GM18505 (cell line): ENCODE measurements at regions not wholly inside any gene's neighbourhood (a gene's known extent, or its start where the extent isn't known, plus 50 kb on each side); places are given as distances from the start of the nearest gene placed in this dataset.

ENCODE experiments used
- ATAC-seq: cut with Tn5 transposase; IDR thresholded peaks from one replicate; pipeline ENCODE4 v1.9.1; 2021; ENCODE audit not compliant: unreplicated experiment
- POLR2A ChIP-seq: IDR thresholded peaks from 4 replicates; pipeline ENCODE4 v1.6.1; 2011; ENCODE audit warnings: borderline replicate concordance; ENCODE audit not compliant: insufficient read depth, insufficient read length; ENCODE audit errors: extremely low read depth

- TF ChIP-seq POLR2A, result no peak
- ATAC-seq, result no peak
Measured at GRCh38 chr9:90018688-90019087, 413.9 kb downstream of the GADD45G start.

DNA sequence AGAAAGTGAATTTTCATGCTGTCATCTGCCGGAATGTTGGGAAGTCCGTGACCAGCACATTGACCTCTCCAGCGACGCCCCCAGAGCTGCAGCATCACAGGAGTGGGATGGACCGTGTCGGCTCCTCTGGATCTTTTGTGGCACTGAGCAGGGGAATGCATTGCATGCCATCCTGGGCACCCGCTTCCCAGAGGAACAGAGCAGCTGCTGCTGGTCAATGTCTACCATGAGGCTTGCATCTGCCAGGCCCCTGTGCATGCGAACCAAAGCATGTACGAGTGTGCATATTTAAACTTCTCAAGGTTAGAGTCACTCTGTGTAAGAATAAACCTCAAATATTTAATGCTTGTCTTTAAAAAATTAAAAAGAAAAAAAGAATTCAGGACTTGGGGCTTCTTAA, 414.8 kb downstream of the GADD45G start:
- ATAC-seq, result no peak
- no peak for TF ChIP-seq POLR2A

DNA sequence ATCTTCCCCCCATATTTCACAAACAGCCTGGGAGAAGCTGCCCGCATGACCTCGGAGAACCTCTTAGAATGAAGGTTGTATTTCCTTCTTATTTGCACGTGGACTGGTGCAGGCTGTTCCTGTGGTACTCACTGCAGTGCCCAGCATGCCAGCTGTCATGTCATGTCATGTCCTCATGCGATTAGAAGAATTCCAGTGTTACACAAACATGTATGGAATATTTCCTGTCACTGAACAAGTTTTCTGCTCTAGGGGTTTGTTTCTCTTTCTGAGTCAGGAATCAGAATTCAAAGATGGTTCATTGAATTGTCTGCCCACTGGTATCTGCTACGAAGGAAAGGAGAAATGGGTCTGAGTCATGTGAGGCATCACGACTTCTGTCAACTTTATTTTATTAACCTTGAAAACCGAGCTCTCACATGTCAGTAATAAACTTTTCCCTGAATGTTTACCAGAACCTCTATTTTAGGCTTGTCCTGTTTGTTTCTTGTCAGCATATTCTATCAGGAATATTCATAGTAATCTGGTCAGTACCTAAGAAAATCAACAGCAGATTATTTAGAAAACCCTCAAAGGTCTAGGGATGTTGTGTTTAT, 415.6 kb downstream of the GADD45G start:
- TF ChIP-seq POLR2A, result no peak
- ATAC-seq, result no peak

- no peak for TF ChIP-seq POLR2A
- ATAC-seq, result no peak
Measured at GRCh38 chr9:90021216-90021906, 416.5 kb downstream of the GADD45G start.

GRCh38 chr9:90022474-90022873, 417.7 kb downstream of the GADD45G start:
- ATAC-seq, result no peak
- TF ChIP-seq POLR2A, result no peak

DNA sequence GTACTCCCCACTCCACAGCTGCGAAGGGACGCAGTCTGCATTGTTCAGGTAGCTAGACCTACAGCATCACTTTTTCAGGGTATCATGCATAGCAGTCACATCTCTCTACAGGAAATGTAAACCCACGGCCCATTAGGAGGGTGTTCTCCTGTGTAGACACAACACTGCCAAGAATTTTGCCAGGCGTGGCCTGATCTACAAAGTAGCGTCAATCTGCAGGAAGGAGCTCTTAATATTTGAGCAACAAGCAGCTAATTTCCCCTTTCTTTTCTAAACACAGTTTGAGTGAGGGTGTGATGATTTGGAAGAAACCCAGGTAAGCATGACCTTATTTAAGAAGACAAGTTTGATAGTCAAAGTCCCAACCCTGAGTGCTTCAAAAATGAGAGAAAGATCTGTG, 419.0 kb downstream of the GADD45G start:
- no peak for ATAC-seq
- no peak for TF ChIP-seq POLR2A

DNA sequence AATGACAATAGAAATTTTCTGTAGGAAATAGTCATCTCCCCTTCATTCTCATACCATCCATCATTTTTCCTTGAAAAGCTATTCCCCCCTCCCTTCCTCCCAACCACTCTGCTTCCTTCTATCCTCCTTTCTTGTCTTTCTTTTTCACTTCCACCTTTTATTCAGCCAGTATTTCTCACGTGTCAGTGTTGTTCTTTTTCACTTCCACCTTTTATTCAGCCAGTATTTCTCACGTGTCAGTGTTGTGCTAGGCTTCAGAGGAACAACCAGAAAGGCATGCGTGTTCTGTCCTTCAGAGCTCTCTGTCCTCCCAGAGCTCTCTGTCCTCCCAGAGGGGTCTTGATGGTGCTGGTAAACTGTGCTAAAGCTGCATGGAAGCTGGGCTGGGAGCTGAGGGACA, 419.6 kb downstream of the GADD45G start:
- no peak for ATAC-seq

DNA sequence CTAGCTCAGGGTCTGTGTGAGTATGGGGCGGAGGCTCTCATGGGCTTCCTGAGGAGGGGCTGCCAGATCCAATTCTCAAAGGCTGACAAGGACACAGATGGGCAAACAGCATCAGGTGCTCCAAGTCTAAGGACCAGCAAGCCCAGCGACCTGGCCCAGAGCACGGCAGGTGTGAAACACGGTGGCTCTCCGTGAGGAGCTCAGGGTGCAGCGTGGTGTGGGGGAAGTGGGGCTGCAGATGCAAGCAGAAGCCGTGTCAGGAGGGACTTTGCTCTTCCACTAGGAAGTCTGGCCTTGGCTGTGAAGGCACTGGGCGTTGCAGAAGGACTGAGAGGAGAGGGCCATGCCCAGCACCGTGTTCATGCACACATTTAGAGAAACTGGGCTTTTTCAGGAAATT, 420.0 kb downstream of the GADD45G start:
- ATAC-seq, result no peak
- no peak for TF ChIP-seq POLR2A

More for the DNA sequence above, 419.6 kb downstream of the GADD45G start:
- TF ChIP-seq POLR2A, result no peak

DNA sequence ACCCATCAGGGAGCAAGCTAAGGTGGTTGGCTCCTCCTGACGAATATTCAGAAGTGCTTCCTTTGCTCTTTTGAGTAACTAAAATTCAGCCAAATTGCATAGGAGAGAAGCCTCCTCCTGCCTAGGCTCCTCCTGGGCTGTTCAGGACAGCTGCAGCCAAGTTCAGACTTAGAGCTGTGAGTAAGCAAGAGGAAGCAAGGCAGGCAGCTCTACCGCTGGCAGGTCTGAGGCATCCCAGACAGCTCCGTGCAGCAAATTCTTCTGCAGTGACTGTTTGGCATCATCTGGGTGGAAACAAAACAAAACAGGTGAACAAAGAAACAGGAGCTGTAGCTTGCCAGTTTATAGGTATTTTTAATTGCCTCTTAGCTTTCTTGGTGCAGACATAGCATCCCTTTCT, 421.0 kb downstream of the GADD45G start:
- no peak for ATAC-seq
- TF ChIP-seq POLR2A, result no peak

DNA sequence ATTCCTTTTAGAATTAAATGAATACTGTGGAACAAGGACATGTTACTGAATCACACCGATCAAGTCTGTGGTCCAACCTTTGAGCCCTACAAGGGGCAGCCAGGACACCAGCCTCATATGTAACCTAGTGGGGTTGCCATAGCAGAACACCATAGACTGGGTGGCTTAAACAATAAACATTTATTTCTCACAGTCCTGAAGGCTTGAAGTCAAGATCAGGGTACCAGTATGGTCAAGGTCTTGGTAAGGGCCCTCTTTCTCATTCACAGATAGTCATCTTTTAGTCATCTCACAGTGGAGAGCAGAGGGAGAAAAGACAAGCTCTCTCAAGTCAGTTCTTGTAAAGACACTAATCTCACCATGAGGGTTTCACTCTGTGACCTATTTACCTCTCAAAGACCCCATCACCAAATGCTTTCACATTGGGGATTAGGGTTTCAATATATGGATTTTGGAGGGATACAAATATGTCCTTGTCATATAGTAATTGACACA, 422.5 kb downstream of the GADD45G start:
- TF ChIP-seq POLR2A, result no peak
- no peak for ATAC-seq

- no peak for TF ChIP-seq POLR2A
- no peak for ATAC-seq
Measured at GRCh38 chr9:90029386-90029785, 424.6 kb downstream of the GADD45G start.

DNA sequence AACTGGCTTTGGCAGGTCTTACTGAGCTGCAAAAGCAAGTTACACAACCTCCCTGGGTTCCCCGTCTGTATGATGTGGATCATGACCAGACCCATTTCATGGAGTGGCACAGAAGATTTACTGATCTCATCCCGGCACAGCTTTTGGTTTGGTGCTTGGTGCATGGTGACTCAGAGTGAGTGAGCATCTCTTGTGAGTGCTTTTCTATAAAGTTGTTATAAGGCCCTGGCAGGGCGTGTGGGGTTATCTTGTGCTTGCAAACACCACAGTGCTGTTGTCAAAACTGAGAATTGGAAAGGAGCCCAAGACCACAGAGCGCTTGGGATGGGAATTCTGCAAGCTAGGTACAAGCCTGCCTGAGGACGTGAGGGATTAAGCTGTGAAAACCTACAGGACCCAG, 425.2 kb downstream of the GADD45G start:
- no peak for TF ChIP-seq POLR2A
- no peak for ATAC-seq

DNA sequence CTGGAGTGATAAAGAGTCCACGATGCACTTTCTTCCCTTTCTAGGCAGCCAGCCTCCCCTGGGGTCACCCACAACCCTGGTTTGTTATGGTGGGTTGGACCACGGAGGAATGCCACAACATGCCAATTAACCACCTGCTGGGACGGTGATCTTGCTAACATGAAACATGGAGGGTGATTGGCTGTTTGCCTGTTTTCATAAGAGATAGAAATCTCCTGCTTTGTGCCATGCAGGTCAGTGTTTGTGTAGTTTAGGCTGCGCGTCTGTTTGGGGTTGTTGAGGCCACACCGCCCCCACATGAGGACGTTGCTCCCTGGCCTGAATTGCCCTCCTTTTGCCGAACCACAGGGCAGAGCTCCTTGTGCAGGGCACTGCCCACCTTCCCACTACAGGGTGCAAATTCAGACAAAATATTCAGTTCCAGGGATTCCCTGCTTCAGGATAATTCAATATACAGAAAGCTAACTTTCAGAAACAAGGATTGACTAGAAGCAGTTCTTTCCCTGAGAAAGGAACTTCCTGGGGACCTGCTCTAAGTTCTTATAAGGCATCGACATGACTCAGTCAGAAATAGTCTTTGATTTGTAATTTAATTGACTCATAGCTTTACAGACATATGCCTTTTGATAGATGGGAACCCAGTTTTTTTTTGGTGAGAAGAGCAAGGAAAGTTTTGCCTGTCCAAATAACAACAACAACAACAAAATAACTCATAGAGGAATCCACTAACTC, 427.6 kb downstream of the GADD45G start:
- no peak for ATAC-seq

More for the DNA sequence above, 427.6 kb downstream of the GADD45G start:
- TF ChIP-seq POLR2A, result no peak
